Osteoblast (primary cell): ENCODE measurements at regions not wholly inside any gene's neighbourhood (a gene's known extent, or its start where the extent isn't known, plus 50 kb on each side); places are given as distances from the start of the nearest gene placed in this dataset.

Experiments used
- DNase-seq: peaks from one replicate; pipeline ENCODE4 v3.0.0; 2011; ENCODE audit warnings: low spot score, mixed read lengths; ENCODE audit not compliant: insufficient read length; ENCODE audit errors: missing footprints
- H2AFZ ChIP-seq: 2 replicates; pipeline ENCODE4 v1.6.0; 2011; ENCODE audit warnings: mild to moderate bottlenecking, low read length
- H3K27ac ChIP-seq: 2 replicates; pipeline ENCODE4 v1.5.1; 2011; ENCODE audit warnings: mild to moderate bottlenecking, low read depth, low read length, moderate library complexity
- H3K27me3 ChIP-seq: 2 replicates; pipeline ENCODE4 v1.6.0; 2012; ENCODE audit warnings: mild to moderate bottlenecking, control low read depth, inconsistent platforms, low read length, moderate library complexity; ENCODE audit not compliant: insufficient read depth
- H3K36me3 ChIP-seq: 2 replicates; pipeline ENCODE4 v1.5.1; 2011; ENCODE audit warnings: mild to moderate bottlenecking, low read length, control low read depth, moderate library complexity; ENCODE audit not compliant: insufficient read depth
- H3K4me1 ChIP-seq: 2 replicates; pipeline ENCODE4 v1.5.1; 2011; ENCODE audit warnings: mild to moderate bottlenecking, low read length, control low read depth, moderate library complexity; ENCODE audit not compliant: insufficient read depth
- H3K4me2 ChIP-seq: 2 replicates; pipeline ENCODE4 v1.6.0; 2011; ENCODE audit warnings: mild to moderate bottlenecking, low read length; ENCODE audit not compliant: insufficient read depth
- H3K4me3 ChIP-seq: fragments of 200-600 bp; sonication (generic); 3 replicates; pipeline ENCODE4 v1.5.1; 2012; ENCODE audit warnings: mild to moderate bottlenecking, low read length, inconsistent platforms; ENCODE audit not compliant: insufficient read depth
- H3K79me2 ChIP-seq: 2 replicates; pipeline ENCODE4 v1.6.0; 2012; ENCODE audit warnings: mild to moderate bottlenecking, low read length, control low read depth, inconsistent platforms; ENCODE audit not compliant: insufficient read depth
- H3K9me3 ChIP-seq: 2 replicates; pipeline ENCODE4 v1.5.1; 2011; ENCODE audit warnings: low read depth, low read length, control low read depth
- H4K20me1 ChIP-seq: 2 replicates; pipeline ENCODE4 v1.6.0; 2012; ENCODE audit warnings: mild to moderate bottlenecking, low read length, control low read depth; ENCODE audit not compliant: insufficient read depth
- TF ChIP-seq, protein P1 (sequence below): IDR thresholded peaks from 2 replicates; pipeline ENCODE4 v1.5.1; 2011; ENCODE audit warnings: mild to moderate bottlenecking, low read depth, low read length, moderate library complexity; ENCODE audit errors: extremely low read depth

DNA sequence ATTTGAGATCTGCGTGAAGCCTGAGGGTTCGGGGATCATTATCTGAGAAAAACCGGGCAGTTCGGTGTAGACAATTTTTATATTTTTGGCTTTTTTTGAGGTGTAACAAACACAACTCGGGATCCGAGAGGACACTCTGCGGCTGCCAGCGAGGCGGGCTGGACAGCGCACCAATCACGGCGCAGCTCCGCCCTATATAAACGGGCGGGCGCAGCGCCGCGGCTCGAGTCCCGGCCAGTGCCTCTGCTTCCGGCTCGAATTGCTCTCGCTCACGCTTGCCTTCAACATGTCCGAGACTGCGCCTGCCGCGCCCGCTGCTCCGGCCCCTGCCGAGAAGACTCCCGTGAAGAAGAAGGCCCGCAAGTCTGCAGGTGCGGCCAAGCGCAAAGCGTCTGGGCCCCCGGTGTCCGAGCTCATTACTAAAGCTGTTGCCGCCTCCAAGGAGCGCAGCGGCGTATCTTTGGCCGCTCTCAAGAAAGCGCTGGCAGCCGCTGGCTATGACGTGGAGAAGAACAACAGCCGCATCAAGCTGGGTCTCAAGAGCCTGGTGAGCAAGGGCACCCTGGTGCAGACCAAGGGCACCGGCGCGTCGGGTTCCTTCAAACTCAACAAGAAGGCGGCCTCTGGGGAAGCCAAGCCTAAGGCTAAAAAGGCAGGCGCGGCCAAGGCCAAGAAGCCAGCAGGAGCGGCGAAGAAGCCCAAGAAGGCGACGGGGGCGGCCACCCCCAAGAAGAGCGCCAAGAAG, 69.0 kb downstream of the HFE start:
- Histone ChIP-seq H3K36me3 (no peaks in the 10 kb centered on the region), H3K4me2 (peak overlapping the region; percentile 85)
- TF ChIP-seq, protein P1, sequence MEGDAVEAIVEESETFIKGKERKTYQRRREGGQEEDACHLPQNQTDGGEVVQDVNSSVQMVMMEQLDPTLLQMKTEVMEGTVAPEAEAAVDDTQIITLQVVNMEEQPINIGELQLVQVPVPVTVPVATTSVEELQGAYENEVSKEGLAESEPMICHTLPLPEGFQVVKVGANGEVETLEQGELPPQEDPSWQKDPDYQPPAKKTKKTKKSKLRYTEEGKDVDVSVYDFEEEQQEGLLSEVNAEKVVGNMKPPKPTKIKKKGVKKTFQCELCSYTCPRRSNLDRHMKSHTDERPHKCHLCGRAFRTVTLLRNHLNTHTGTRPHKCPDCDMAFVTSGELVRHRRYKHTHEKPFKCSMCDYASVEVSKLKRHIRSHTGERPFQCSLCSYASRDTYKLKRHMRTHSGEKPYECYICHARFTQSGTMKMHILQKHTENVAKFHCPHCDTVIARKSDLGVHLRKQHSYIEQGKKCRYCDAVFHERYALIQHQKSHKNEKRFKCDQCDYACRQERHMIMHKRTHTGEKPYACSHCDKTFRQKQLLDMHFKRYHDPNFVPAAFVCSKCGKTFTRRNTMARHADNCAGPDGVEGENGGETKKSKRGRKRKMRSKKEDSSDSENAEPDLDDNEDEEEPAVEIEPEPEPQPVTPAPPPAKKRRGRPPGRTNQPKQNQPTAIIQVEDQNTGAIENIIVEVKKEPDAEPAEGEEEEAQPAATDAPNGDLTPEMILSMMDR = no peak

DNA sequence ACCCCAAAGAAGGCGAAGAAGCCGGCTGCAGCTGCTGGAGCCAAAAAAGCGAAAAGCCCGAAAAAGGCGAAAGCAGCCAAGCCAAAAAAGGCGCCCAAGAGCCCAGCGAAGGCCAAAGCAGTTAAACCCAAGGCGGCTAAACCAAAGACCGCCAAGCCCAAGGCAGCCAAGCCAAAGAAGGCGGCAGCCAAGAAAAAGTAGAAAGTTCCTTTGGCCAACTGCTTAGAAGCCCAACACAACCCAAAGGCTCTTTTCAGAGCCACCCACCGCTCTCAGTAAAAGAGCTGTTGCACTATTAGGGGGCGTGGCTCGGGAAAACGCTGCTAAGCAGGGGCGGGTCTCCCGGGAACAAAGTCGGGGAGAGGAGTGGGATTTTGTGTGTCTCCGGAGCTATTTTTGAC, 69.6 kb downstream of the HFE start:
- Histone ChIP-seq H3K27me3 (no peaks in the 10 kb centered on the region), H3K9me3 (no peaks in the 10 kb centered on the region), H3K79me2 (no peaks in the 10 kb centered on the region), H3K4me2 (peak overlapping the region; percentile 85), H3K36me3 (no peaks in the 10 kb centered on the region), H4K20me1 (no peaks in the 10 kb centered on the region), H3K4me3 (peak overlapping the region; percentile 67), H2AFZ (peak overlapping the region; percentile 62), H3K27ac (peak overlapping the region; percentile 87), H3K4me1 (peaks cover 16% of the 10 kb centered on the region)
- TF ChIP-seq, protein P1 = no peak
- DNase-seq = no peak

More for the DNA sequence above, 69.0 kb downstream of the HFE start:
- Histone ChIP-seq H3K9me3 (no peaks in the 10 kb centered on the region), H2AFZ (peak overlapping the region; percentile 88), H3K79me2 (no peaks in the 10 kb centered on the region), H3K27ac (peak overlapping the region; percentile 87), H3K27me3 (no peaks in the 10 kb centered on the region), H3K4me1 (peaks cover 16% of the 10 kb centered on the region), H4K20me1 (no peaks in the 10 kb centered on the region), H3K4me3 (peak overlapping the region; percentile 67)
- peak; percentile 97 for DNase-seq

DNA sequence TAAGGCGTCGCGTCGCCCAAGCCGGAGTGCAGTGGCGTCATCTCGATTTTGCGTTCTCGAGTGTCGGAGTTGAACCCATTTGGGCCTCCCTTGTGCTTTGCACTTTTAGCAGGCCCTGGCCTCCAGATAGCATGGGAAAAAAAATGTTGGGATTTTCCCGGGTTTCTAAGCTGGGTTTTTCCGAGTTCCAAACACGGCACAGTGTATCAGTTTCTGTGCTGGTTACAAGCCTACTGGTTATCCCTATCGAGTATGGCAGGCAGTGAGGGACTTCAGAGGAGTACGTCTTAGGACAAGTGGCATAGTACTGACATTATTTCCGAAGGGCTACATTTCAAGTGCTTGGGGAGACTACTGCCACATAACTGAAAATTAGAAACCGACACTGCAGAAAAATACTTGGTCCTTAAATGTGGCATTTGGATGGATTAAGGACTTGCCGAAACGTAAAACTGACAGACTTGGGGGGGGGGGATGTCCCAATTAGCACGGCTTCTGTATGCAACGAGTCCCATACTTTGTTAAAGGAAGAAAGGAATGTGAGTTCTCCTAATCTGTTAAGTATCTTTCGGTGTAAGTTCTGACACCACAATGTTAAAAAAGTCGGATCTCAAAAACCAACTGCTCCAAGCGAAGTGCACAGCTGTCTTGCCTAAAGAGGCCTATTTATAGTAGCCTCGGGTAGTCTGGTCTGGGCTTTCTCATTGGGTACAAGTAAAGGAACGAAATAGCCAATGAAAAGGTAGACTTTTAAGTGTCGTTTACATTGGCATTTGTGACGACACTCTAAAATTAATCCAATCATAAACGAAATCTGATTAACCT, 70.2 kb downstream of the HFE start:
- Histone ChIP-seq H3K79me2 (no peaks in the 10 kb centered on the region), H3K4me3 (peak overlapping the region; percentile 67), H3K9me3 (no peaks in the 10 kb centered on the region), H3K27ac (peak overlapping the region; percentile 87), H2AFZ (no peak overlapping the region), H3K36me3 (no peaks in the 10 kb centered on the region), H3K4me1 (peaks cover 16% of the 10 kb centered on the region), H3K27me3 (no peaks in the 10 kb centered on the region), H4K20me1 (no peaks in the 10 kb centered on the region), H3K4me2 (peak overlapping the region; percentile 85)
- DNase-seq = peak; percentile 94
- TF ChIP-seq, protein P1 = no peak

DNA sequence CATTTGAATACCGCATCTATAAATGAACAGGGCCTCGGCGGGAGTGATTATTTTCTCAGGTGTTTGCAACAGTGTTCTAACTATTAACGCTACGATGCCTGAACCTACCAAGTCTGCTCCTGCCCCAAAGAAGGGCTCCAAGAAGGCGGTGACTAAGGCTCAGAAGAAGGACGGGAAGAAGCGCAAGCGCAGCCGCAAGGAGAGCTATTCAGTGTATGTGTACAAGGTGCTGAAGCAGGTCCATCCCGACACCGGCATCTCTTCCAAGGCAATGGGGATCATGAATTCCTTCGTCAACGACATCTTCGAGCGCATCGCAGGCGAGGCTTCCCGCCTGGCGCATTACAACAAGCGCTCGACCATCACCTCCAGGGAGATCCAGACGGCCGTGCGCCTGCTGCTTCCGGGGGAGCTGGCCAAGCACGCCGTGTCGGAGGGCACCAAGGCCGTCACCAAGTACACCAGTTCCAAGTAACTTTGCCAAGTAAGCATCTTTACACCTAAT, 70.9 kb downstream of the HFE start:
- Histone ChIP-seq H2AFZ (peak overlapping the region; percentile 64), H3K36me3 (no peaks in the 10 kb centered on the region), H3K4me3 (peak overlapping the region; percentile 67), H3K27ac (peak overlapping the region; percentile 87), H3K9me3 (no peaks in the 10 kb centered on the region), H3K4me2 (peak overlapping the region; percentile 85), H3K79me2 (no peaks in the 10 kb centered on the region), H4K20me1 (no peaks in the 10 kb centered on the region), H3K27me3 (no peaks in the 10 kb centered on the region), H3K4me1 (peaks cover 16% of the 10 kb centered on the region)
- no peak for DNase-seq
- TF ChIP-seq, protein P1 = no peak
